ENCODE measurements at regions not wholly inside any gene's neighbourhood (a gene's known extent, or its start where the extent isn't known, plus 50 kb on each side); places are given as distances from the start of the nearest gene placed in this dataset.

DNA sequence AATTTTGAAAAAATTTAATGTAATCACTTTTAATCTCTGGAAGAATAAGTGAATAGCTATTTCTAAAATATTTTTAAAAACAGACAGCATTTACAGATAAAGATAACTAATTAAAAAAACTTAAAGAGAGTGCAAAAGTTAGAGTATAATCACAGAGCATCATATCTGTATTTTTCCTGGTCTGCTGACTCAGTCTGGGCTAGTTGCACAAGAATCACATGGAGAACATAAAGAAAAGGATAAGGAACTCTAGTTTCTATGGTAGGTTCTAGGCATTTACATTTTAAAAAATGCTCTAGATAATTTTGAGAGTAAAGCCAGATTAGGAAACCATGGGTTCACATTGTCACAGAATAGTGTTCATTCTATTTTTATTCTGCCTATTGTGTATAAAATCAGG, 347.4 kb downstream of the PSAT1 start:
- TF ChIP-seq, protein P1, sequence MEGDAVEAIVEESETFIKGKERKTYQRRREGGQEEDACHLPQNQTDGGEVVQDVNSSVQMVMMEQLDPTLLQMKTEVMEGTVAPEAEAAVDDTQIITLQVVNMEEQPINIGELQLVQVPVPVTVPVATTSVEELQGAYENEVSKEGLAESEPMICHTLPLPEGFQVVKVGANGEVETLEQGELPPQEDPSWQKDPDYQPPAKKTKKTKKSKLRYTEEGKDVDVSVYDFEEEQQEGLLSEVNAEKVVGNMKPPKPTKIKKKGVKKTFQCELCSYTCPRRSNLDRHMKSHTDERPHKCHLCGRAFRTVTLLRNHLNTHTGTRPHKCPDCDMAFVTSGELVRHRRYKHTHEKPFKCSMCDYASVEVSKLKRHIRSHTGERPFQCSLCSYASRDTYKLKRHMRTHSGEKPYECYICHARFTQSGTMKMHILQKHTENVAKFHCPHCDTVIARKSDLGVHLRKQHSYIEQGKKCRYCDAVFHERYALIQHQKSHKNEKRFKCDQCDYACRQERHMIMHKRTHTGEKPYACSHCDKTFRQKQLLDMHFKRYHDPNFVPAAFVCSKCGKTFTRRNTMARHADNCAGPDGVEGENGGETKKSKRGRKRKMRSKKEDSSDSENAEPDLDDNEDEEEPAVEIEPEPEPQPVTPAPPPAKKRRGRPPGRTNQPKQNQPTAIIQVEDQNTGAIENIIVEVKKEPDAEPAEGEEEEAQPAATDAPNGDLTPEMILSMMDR (IDR thresholded peaks at IDR 0.05; ENCODE audit: insufficient read depth, low read depth, low read length): no peak
- Histone ChIP-seq H3K4me3 (ENCODE audit: low read depth, low read length) (no peak overlapping the region), H3K36me3 (ENCODE audit: control insufficient read depth, insufficient read depth, low read length) (no peaks in the 10 kb centered on the region), H3K27me3 (ENCODE audit: control insufficient read depth, insufficient read depth, low read length) (no peaks in the 10 kb centered on the region)
- POLR2A ChIA-PET: no interaction called here
- CTCF ChIA-PET: interaction anchor here (0.6 to 1.1 kb wide), 2 partner anchors 42 to 345 kb away, joined by 3 read pairs; no protein-coding TSS in a partner anchor
- no peak for DNase-seq (ENCODE audit: low read depth)

DNA sequence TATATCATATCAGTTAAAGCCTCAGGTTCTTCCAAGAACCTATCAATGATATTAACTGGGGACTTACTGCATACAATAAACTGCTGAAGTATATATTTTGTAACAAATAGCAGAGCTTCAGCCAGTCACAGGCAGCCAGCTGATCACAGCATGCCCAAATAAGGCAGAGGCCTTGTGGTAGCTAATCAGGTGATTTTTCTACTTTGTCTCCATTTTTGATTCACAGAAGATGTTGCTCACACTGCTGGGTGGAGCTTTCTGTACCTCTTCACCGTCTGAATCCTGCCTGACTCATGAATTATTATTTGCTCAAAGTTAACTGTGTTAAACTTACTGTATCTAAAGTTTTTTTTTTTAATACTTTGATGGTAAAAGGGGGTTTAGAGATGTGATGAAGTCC, 357.4 kb downstream of the PSAT1 start:
- Histone ChIP-seq H3K36me3 (ENCODE audit: control insufficient read depth, insufficient read depth, low read length) (no peaks in the 10 kb centered on the region), H3K4me3 (ENCODE audit: low read depth, low read length) (no peak overlapping the region), H3K27me3 (ENCODE audit: control insufficient read depth, insufficient read depth, low read length) (no peaks in the 10 kb centered on the region)
- no peak for DNase-seq (ENCODE audit: low read depth)
- POLR2A ChIA-PET: no interaction called here
- CTCF ChIA-PET: interaction anchor here (0.5 kb wide), 1 partner anchor 370 kb away, joined by 4 read pairs; no protein-coding TSS in a partner anchor
- TF ChIP-seq, protein P1 (IDR thresholded peaks at IDR 0.05; ENCODE audit: insufficient read depth, low read depth, low read length): no peak

DNA sequence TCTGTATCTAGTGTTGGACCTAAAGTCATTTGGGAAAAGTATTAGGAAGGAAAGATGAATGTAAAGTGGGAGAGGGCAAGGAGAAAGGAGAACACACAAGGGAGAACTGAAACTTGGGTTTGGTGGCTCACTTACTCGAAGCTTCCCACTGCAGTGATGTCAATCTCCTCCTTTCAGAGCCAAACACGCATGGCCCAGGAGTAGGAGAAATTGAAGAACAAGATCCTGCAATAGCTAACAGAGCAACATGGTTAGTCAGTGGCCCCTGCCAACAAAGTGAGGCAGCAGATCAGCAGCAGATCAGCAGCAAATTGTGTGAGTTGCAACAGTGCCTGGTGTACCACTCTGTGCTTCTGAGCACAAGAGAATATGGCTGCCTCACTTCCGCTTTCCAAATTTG, 366.4 kb downstream of the PSAT1 start:
- no peak overlapping the region for H3K4me3 ChIP-seq (ENCODE audit: low read depth, low read length)
- H3K27me3 ChIP-seq (ENCODE audit: control insufficient read depth, insufficient read depth, low read length): no peaks in the 10 kb centered on the region
- H3K36me3 ChIP-seq (ENCODE audit: control insufficient read depth, insufficient read depth, low read length): no peaks in the 10 kb centered on the region
- DNase-seq (ENCODE audit: low read depth): no peak
- CTCF ChIA-PET: no interaction called here
- TF ChIP-seq, protein P1 (IDR thresholded peaks at IDR 0.05; ENCODE audit: insufficient read depth, low read depth, low read length): no peak
- POLR2A ChIA-PET: no interaction called here

- no peak for DNase-seq (ENCODE audit: low read depth)
- ChIA-PET POLR2A (no interaction called here), CTCF (interaction anchor here (0.8 kb wide), 1 partner anchor 13 kb away, joined by 4 read pairs; no protein-coding TSS in a partner anchor)
- no peak overlapping the region for H3K4me3 ChIP-seq (ENCODE audit: low read depth, low read length)
- TF ChIP-seq, protein P1 (IDR thresholded peaks at IDR 0.05; ENCODE audit: insufficient read depth, low read depth, low read length): no peak
- H3K36me3 ChIP-seq (ENCODE audit: control insufficient read depth, insufficient read depth, low read length): no peaks in the 10 kb centered on the region
- H3K27me3 ChIP-seq (ENCODE audit: control insufficient read depth, insufficient read depth, low read length): no peaks in the 10 kb centered on the region
Observed at GRCh38 chr9:78664370-78664769, 367.4 kb downstream of the PSAT1 start.

DNA sequence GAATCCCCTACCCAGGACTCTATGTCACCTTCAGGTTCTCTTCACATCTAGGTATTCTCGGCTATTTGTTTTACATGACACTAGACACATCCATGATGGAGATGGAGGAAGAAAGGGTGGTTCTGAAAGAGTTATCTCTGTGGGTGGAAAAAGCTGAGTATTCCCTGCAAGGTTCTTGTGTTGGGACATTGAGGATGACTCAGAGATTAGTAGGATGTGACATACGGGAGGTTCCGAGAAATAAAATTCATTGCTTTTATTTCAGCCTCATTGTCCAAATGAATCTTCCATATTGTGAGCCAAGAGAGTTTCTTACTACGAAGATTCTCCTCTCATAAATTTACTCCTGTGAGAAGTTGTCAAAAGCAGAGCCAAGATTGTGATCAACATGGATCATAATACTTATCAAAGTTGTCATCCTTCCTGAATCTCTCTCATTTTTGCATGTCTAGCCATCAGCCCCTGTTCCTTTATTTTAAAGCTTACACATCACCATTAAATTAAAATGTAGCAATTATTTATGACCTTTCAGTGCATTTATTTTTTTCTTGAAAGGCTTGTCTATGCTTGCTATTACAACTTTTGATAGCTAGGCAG, 370.0 kb downstream of the PSAT1 start:
- ChIA-PET POLR2A (no interaction called here), CTCF (interaction anchor here (0.9 kb wide), 1 partner anchor 11 kb away, joined by 6 read pairs; no protein-coding TSS in a partner anchor)
- no peak for DNase-seq (ENCODE audit: low read depth)
- Histone ChIP-seq H3K27me3 (ENCODE audit: control insufficient read depth, insufficient read depth, low read length) (no peaks in the 10 kb centered on the region), H3K36me3 (ENCODE audit: control insufficient read depth, insufficient read depth, low read length) (no peaks in the 10 kb centered on the region), H3K4me3 (ENCODE audit: low read depth, low read length) (no peak overlapping the region)
- TF ChIP-seq, protein P1 (IDR thresholded peaks at IDR 0.05; ENCODE audit: insufficient read depth, low read depth, low read length): no peak

Data from BJ (cell line).